ENCODE measurements at regions not wholly inside any gene's neighbourhood (a gene's known extent, or its start where the extent isn't known, plus 50 kb on each side); places are given as distances from the start of the nearest gene placed in this dataset.

DNA sequence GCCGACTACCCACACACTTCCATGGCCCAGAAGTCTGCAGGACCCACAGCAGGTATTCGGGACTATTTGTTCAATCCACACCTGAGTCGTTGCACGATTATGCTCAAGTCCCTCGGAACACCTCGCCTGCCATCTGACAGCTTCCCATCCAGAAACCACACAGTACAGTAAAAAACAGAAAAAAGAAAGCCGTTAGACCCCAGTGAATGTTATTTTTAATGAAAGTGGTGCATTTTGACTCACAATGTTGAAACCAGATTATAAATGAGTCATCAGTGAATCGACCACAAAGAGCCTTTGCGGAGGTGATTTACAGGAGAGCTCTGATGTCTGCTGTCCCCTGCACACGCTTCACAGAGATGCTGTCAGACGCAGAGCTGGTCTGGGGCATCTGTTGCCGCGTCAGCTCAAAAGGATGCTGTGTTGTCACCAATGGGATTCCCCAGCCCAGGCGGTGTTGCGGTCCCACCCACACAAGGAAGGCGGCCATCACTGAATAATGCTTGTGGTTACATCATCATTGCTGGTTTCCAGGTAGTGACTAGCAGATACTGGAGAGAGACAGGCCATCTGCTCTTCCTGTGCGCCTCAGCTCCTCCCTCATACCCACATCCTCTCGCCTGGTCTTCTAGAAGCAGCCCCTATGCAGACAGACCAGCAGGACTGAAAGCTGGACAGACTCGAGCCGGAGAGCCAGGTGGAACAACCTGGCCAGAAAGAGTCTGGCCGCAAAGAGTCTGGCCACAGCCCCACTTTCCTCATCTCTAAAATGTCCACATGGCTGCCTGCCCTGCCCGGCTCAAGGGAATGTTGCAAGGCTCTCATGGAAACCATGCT lies 116.8 kb downstream of the TOMM20 start:
- peak; percentile 90 to 91 for DNase-seq (ENCODE audit: low read depth in 2 of 2)

DNA sequence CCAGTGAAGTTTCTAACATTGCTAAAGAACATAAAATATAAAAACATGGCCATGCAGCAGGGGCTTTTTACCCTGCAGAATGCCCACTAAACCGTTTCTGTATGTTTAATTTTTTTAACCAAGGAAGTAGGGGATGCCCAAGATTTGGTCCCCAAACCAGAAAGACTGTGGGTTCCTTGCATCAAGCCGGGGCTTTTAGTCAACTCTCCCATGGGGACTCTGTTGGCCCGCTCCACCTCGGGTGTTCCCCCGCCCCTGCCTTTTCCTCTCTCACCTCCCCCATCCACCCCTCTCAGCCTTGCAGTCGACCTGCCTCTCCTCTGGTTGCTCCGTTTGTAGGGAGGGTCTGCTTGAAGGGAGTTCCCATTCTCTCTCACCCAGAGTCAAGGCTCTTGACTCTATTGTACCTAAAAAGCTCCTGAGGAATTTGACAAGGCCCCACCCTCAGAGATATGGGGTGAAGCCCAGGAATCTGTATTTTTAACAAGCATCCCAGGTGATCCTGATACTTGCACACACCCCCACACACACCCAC lies 117.5 kb downstream of the TOMM20 start:
- peak; percentile 41 to 63 for DNase-seq (ENCODE audit: low read depth in 2 of 2)

DNA sequence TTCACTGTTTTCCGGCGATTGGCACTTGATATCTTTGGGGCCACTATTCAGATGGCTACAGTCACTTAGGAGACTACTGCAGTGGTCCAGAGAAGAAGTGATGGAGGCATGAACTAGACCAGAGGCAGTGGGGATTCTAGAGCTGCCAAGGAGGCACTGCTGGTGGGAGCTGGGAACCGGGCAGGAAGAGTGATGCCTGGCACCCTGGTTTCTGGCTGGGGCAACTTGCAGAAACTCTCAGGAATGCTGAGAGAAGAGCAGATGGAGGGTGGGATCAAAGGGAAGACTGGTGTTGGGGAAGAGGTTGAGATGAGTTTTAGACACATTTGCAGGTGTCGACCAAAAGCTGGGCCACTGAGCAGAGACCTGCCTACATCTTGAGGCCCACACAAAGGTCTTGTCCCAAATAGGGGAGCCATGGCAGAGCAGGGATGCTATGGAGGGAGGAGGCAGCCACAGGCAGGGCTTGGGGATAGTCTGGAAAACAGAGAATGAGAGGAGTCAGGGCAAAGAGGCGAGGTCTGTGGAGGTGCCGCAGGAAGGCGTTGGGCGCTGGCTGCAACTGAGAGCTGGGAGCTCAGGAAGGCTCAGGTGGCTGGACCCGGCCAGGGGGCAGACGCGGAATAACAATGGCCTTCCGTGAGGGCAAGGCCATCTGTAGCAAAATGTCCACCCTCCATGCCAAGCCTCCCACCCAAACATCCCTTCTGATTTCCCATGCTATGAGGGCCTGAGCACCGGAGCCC lies 118.9 kb downstream of the TOMM20 start:
- DNase-seq (ENCODE audit: low read depth in 2 of 2): no peak

DNA sequence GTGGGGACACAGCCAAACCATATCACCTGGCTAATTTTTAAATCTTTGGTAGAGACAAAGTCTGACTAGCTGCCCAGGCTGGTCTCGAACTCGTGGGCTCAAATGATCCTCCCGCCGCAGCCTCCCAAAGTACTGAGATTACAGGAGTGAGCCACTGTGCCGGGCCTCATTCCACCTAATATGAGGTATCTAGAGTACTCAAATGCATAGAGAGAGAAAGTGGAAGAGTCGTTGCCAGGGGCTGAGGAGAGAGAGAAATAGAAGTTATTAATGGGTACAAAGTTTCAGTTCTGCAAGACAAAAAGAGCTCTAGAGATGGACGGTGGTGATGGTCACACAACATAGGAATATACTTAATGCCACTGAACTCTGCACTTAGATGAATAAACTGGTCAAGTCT lies 119.6 kb downstream of the TOMM20 start:
- no peak for DNase-seq (ENCODE audit: low read depth in 2 of 2)

DNA sequence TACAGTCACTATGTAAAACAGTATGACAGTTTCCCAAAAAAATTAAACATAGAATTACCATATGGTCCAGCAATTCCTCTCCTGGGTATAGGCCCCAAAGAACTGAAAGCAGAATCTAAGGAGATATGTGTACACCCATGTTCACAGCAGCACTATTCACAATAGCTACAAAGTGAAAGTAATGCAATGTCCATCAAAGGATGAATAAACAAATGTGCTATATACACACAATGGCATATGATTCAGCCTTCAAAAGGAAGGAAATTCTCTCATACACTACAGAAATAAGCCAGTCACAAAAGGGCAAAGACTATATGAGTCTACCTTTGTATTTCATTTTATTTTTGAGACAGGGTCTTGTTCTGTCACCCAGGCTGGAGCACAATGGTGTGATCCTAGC lies 120.4 kb downstream of the TOMM20 start:
- no peak for DNase-seq (ENCODE audit: low read depth in 2 of 2)

DNA sequence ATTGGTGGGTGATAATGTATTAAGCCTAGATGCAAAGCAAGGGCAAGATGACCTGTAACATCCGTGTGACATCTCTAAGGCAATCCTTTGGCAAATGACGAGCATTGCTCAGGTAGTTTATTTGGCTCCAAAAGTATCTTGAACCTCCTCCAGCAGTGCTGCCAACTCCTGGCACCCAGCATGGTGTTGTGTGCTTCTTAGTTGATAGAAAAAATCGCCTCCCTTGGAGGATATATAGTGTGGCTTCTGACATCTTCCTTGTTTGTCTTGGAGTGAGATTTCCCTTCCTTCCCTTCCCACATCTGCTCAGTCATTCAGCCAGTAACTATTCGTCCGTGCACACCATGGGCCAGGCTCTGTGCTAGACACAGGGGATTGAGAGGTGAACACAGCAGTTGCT lies 121.8 kb downstream of the TOMM20 start:
- DNase-seq (ENCODE audit: low read depth in 2 of 2): no peak

DNA sequence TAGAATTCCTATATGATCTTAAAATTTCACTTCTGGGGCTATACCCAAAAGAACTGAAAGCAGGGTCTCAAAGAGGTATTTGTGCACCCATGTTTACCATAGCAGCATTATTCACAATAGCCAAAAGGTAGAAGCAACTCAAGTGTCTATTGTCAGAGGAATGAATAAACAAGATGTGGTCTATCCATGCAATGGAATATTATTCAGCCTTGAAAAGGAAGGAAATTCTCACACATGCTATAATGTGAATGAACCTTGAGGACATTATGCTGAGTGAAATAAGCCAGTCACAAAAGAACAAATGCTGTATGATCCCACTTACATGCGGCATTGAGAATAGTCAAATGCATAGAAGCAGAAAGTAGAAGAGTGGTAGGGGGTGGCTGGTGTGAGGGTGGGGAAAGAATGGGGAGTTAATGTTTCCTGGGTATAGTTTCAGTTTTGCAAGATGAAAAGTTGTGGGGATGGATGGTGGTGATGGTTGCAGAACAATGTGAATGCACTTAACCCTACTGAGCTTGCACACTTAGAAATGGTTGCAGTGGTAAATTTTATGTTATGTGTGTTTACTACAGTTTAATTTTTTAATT lies 122.4 kb downstream of the TOMM20 start:
- DNase-seq (ENCODE audit: low read depth in 2 of 2): no peak

DNA sequence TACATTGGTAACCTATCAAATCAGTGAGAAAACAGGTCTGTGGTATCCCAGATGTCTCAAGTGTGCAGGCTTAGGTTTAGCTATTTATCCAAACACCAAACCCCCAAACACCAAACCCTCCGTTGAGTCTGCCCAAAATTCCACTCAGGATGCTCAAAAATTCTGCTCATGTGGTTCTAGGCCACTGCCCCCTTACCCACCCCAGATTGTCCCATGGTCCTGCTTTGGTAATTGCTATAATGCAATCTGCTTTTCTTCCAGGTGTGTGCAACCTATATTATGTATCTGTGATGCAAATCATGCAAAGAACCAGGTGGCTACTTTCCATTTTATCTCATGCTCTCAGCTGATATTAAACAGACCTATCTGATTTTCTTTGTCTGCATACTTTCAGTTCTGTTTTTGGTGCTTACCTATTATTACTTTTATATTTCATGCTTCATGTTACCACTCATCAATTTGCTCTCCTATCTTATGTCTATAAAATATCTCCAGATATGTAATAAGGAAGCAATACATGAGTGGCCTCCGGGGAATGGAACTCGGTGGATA lies 123.7 kb downstream of the TOMM20 start:
- no peak for DNase-seq (ENCODE audit: low read depth in 2 of 2)

DNA sequence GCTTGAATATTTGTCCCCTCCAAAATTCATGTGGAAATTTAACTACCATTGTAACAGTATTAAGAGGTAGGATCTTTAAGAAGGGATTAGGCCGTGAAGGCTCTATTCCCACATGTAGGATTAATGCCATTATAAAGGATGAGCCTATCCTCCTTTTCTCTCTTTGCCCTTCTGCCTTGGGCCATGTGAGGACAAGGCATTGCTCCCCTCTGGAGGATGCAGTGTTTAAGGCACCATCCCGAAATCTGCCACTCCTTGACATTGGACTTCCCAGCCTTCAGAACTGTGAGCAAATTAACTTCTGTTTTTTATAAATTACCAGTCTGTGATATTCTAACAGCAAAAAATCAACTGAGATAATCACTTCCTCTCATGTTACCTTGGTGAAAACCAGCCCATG lies 124.4 kb downstream of the TOMM20 start:
- no peak for DNase-seq (ENCODE audit: low read depth in 2 of 2)

DNA sequence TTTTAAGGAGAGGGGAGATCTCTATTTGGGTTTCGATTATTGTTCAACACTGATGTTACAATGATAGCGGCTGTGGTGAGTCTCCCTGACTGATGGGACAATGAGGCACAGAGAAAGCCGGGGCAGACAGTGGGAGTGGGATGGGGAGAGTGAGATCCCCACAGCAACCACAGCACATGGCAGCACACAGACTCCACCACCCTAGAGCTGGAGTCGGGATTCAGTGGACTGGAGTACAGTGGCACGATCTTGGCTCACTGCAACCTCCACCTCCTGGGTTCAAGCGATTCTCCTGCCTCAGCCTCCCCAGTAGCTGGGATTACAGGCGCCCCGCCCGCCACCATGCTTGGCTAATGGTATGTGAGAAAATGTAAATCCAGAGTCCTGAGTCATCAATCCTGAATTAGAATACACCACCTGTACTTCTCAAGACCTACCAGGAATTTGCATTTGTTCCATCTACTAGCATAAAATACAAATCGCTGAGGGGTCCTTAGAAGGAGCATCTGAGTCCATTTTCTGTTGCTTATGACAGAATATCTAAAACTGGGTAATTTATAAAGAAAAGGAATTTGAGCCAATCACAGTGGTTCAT lies 125.8 kb downstream of the TOMM20 start:
- no peak for DNase-seq (ENCODE audit: low read depth in 2 of 2)

DNA sequence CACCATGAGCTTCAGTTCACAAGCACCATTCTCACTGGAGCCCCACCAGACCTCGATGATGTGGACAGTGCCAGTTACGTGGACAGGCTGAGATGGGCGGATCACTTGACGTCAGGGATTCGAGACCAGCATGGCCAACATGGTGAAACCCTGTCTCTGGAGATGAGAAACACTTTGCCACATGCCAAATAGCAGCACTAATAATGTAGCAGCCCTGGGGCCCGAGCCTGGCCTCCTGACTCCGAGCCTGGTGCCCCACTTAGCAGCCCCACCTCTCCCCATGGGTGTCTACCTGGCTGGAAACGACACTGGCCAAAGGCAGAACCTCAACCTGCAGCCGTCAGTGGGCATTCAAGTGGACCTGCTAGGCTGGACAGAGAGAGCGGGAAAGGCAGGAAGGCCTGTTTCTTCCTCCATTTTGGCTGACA lies 129.1 kb downstream of the TOMM20 start:
- DNase-seq (ENCODE audit: low read depth in 2 of 2): no peak

DNA sequence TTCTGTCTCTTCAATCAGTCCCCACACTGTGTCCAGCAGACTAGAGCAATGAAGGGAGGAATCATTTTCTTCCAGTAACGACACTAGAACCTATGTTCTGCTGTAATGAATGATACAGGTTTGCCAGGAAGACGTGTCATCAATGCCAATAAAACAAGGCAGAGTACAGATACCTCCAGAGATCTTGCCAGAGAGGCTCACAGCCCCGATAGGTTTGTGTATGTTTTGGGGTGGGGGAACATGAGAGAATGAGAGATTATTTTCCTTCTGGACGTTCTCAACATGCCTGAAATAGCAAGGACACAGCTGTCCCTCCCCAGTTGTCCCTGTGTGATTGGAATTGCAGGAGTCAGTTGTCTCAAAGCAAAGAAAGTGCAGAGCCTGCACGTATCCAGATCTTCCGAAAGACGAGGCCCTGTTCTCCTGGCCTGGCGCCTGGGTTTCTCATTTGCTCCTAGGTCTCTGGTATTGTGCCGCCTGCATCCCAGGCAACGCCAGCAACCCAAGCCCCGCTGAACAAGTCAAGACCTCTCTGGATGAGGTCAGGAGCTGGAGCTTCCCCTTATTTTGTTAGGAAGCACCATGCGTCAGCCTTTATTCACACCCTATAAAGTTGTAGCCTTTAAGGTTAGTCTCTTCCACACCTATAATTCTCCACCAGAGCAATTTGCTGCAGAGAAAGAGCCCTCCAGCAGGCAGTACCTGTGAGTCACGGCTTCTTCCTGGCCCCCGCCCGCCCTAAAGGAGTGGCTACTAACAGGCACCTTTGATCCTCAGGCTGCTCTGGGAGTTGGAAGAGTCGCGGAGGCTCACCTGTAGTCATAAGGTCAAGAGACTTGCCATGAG lies 130.5 kb downstream of the TOMM20 start:
- no peak for DNase-seq (ENCODE audit: low read depth in 2 of 2)

DNA sequence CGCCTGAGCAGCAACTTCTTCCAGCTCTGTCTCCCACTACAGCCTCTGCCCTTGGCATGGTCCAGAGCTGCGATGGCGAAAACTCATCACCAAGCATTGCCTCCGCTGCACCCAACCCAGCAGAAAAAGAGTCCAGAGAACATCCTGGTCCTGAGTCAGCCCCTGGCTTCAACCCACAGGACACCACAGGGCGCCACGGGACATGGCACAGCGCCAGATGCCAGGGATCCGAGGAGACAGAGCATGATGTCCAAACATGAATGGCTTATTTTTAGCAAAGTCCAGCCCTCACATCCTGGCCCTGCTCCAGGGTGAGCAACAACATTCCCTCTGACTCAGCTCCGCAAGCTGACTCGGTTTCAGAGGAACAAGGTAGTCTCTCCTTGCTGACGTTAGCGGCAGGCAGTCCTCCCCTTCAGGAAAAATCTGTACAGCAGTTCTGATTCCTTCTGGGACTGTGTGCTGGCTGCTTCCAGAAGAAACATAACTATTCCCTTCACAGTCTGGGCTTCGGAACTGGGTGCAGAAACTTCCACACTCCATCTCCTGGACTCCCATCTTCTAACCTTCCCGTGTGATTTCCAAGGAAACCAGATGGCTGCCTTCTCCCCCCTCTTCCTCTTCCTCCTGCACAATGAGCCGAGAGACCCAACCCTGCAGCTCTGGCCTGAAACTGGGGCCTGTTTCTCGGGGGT lies 131.3 kb downstream of the TOMM20 start:
- DNase-seq (ENCODE audit: low read depth in 2 of 2): no peak

DNA sequence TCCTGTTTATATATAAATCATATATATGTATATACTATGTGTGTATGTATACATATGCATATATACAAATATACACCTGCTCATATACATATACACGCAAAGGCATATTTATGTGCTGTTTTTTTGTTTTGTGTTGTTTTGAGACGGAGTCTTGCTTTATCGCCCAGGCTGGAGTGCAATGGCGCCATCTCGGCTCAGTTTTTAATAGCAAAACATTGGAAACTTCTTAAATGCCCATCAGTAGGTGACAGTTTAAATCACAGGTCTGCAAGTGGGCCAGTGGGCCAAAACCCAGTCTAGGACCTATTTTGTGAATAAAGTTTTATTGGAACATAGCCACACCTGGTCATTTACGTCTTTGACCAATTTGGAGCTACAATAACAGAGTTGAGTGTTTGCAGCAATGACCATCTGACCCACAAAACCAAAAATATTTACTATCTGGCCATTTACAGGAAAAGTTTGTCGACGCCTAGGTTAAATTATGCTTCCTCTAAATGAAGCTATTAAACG lies 132.3 kb downstream of the TOMM20 start:
- DNase-seq (ENCODE audit: low read depth in 2 of 2): no peak

DNA sequence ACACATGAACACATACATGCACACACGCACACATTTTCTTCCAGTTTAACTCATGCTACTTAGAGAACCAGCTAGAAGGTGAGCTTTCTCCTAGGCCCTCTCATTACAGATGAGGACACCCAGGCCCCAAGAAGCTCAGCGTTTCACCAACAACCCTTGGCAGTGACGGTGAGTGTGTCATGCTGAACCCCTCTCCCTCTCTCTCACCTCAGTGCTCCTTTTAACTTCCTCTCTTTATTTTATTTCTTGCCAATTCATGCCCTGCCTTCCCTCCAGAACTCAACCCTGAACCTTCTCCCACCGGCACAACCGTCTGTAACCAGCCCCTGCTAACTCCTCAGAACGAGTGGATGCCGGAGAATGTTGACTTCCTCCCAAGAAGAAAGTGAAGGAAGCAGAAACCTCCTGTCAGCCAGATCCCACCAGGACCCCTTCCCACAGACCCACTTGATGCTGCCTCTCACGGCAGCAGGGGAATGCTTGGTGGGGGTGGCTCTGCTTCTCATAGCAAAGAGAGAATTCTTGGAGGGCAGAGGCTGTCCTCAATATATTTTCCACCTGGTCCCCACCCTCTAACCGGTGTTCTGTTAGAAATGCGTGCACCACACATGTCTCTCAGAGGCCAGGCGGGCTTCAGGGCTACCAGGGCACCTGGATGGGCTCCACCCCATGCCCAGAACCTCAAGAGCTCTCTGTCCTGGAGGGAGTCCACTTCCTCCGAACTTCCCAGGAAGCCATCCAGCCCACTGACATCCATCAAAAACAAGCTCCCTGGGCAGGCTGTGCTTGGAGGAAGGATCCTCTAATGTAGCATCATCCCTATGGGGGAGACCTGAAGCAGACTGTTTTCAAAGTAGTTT lies 134.0 kb downstream of the TOMM20 start:
- no peak for DNase-seq (ENCODE audit: low read depth in 2 of 2)

DNA sequence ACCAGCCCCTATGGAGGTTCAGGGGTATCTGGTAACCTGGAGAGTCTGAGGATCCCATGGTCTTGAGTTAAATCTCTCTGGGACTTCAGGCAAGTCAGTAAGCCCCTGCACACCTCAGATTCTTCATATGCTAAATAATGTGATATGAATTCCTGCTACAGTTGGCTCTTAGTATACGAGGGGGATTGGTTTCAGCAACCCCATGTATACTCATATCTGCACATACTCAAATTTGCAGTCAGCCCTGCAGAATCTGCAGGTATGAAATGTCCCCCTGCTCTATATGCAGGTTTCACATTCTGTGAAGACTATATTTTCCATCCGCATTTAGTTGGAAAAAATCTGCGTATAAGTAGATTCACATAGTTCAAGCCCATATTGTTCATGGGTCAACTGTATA lies 136.6 kb downstream of the TOMM20 start:
- no peak for DNase-seq (ENCODE audit: low read depth in 2 of 2)

DNA sequence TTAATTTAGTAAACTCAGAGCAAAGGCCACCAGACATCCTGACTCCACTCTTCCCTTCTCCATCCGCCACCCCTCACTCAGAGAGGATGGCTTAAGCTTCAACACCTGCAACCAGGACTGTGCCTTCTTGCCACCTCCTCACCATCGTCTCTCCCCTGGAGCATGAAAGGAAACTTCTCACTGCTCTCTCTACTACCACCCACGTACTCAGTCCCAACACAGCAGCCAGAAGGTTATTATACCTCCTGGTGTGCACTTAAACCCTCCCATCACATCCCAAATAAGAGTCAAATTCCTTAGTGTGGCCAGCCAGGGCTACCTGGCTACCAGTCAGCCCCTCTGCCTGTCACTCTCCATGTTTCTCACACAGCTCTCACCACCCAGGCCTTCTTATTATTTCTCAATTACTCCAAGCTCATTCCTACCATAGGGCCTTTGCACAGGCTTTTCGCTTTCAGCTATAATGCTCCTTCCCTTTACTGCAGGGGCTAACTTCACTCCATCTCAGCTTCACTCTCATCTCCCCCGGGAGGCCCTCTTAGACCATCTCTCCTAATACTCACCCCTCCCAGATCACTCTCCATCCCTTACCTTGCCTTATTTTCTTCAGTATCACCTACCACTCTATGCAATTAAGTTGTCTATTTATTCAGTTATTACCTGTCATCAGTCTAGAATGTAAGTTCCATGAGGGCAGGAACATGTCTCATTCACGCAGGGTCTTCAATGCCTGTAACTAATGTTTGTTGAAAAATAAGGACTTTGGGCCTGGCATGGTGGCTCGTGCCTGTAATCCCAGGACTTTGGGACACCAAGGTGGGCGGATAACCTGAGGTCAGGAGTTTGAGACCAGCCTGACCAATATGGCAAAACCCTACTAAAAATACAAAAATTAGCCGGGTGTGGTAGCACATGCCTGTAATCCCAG lies 137.5 kb downstream of the TOMM20 start:
- DNase-seq (ENCODE audit: low read depth in 2 of 2): no peak

DNA sequence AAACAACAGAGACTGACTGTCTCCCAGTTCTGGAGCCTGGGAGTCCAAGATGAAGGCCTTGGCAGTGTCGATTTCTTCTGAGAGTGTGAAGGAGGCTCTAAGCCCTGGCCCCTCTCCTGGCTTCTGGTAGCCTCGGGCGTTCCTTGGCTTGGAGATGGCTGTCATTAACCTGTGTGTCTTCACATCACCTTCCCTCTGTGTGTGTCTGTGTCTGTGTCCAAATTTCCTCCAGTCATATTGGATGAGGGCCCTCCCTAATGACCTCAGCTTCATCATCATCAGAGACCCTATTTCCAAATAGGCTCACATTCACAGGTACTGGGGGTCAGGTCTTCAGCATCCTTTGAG lies 138.3 kb downstream of the TOMM20 start:
- DNase-seq (ENCODE audit: low read depth in 2 of 2): no peak

All from stimulated activated CD4-positive, alpha-beta T cell treated with anti-CD3 and anti-CD28 coated beads, Interleukin-12 subunit alpha, Interleukin-12 subunit beta, amount 100 ng/mL, for 24 hours (primary cell).